H1 (cell line): ENCODE measurements at regions not wholly inside any gene's neighbourhood (a gene's known extent, or its start where the extent isn't known, plus 50 kb on each side); places are given as distances from the start of the nearest gene placed in this dataset.

Experiments used
- CEBPB ChIP-seq: IDR thresholded peaks from 2 replicates; pipeline ENCODE4 v1.6.1; 2012; ENCODE audit warnings: low read depth, low read length
- HDAC2 ChIP-seq, 2 experiments: fragments of 300-600 bp in 1 of 2; sonication (generic) in 1 of 2; IDR thresholded peaks; 2 replicates each; pipeline ENCODE4 v1.6.1; 2011 to 2012; ENCODE audit warnings: low read depth in 2 of 2, low read length in 2 of 2, mild to moderate bottlenecking in 2 of 2, moderate library complexity in 2 of 2, borderline replicate concordance in 1 of 2, inconsistent platforms in 1 of 2
- JUND ChIP-seq: IDR thresholded peaks from 2 replicates; pipeline ENCODE4 v1.6.1; 2011; ENCODE audit warnings: mild to moderate bottlenecking, improper control_type of control experiment, low read length
- RFX5 ChIP-seq: IDR thresholded peaks from 2 replicates; pipeline ENCODE4 v1.6.1; 2011; ENCODE audit warnings: low read depth, low read length, improper control_type of control experiment, borderline replicate concordance
- SAP30 ChIP-seq: fragments of 300-600 bp; sonication (generic); IDR thresholded peaks from 2 replicates; pipeline ENCODE4 v1.7.1; 2012; ENCODE audit warnings: low read length, moderate library complexity, mild to moderate bottlenecking, inconsistent platforms; ENCODE audit not compliant: insufficient read depth, insufficient replicate concordance
- SP4 ChIP-seq: IDR thresholded peaks from 2 replicates; pipeline ENCODE4 v1.6.1; 2012; ENCODE audit warnings: low read length, inconsistent platforms
- ZNF274 ChIP-seq: IDR thresholded peaks from 2 replicates; pipeline ENCODE4 v1.7.0; 2012; ENCODE audit warnings: low read length, borderline replicate concordance; ENCODE audit errors: extremely low read depth
- TF ChIP-seq, protein P1 (sequence below), 3 experiments: IDR thresholded peaks; 1 replicate in 2 of 3; 2 replicates in 1 of 3; pipeline versions ENCODE4 v1.5.1 to v1.6.1; 2011; ENCODE audit warnings: low read length in 3 of 3, mild to moderate bottlenecking in 3 of 3, inconsistent platforms in 2 of 3, low read depth in 1 of 3, moderate library complexity in 1 of 3; ENCODE audit not compliant: insufficient read depth in 1 of 3; ENCODE audit errors: control extremely low read depth in 1 of 3
- TF ChIP-seq, protein P2 (sequence below): IDR thresholded peaks from 2 replicates; pipeline ENCODE4 v1.6.1; 2012; ENCODE audit warnings: inconsistent platforms
- TF ChIP-seq, protein P3 (sequence below): IDR thresholded peaks from 2 replicates; pipeline ENCODE4 v1.6.1; 2012; ENCODE audit warnings: low read length, inconsistent platforms

DNA sequence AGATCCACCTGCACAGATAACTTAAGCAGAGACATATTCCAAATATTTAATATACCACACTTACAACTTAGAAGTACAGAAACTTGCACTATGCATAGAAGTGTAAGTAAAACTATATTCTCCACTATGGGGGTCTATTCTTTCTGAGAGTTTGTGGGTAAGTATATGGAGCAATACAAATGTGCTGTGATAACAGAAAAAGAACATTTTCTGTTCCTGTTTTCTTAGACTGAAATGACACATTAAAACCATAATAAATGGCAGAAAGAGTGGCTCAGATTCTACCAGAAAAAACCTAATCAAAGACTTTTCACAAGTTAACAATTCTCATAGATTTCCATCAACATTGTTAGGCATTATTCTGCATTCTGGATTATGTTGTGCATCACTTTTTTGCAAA lies 96.6 kb upstream of the WNT7A start:
- TF ChIP-seq RFX5 (no peak), ZNF274 (no peak), JUND (no peak), HDAC2 (IDR thresholded peaks at IDR 0.05; ENCODE audit: borderline replicate concordance in 1 of 2, low read depth in 2 of 2, low read length in 2 of 2) (no peak), CEBPB (no peak), SAP30 (no peak), SP4 (no peak)
- TF ChIP-seq, protein P1, sequence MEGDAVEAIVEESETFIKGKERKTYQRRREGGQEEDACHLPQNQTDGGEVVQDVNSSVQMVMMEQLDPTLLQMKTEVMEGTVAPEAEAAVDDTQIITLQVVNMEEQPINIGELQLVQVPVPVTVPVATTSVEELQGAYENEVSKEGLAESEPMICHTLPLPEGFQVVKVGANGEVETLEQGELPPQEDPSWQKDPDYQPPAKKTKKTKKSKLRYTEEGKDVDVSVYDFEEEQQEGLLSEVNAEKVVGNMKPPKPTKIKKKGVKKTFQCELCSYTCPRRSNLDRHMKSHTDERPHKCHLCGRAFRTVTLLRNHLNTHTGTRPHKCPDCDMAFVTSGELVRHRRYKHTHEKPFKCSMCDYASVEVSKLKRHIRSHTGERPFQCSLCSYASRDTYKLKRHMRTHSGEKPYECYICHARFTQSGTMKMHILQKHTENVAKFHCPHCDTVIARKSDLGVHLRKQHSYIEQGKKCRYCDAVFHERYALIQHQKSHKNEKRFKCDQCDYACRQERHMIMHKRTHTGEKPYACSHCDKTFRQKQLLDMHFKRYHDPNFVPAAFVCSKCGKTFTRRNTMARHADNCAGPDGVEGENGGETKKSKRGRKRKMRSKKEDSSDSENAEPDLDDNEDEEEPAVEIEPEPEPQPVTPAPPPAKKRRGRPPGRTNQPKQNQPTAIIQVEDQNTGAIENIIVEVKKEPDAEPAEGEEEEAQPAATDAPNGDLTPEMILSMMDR (IDR thresholded peaks at IDR 0.05; ENCODE audit: control extremely low read depth in 1 of 3, insufficient read depth in 1 of 3, low read depth in 1 of 3, low read length in 3 of 3) = no peak
- TF ChIP-seq, protein P2, sequence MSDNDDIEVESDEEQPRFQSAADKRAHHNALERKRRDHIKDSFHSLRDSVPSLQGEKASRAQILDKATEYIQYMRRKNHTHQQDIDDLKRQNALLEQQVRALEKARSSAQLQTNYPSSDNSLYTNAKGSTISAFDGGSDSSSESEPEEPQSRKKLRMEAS = no peak
- TF ChIP-seq, protein P3, sequence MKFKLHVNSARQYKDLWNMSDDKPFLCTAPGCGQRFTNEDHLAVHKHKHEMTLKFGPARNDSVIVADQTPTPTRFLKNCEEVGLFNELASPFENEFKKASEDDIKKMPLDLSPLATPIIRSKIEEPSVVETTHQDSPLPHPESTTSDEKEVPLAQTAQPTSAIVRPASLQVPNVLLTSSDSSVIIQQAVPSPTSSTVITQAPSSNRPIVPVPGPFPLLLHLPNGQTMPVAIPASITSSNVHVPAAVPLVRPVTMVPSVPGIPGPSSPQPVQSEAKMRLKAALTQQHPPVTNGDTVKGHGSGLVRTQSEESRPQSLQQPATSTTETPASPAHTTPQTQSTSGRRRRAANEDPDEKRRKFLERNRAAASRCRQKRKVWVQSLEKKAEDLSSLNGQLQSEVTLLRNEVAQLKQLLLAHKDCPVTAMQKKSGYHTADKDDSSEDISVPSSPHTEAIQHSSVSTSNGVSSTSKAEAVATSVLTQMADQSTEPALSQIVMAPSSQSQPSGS = no peak
